CD4-positive, alpha-beta T cell treated with Interleukin-6 for 4 hours (primary cell): ENCODE measurements at regions not wholly inside any gene's neighbourhood (a gene's known extent, or its start where the extent isn't known, plus 50 kb on each side); places are given as distances from the start of the nearest gene placed in this dataset.
"Not testable (repeated sequence)": the region's sequence is repeated elsewhere in the genome, so short reads cannot be mapped to it uniquely, and the experiment has no call there.

Experiments used
- DNase-seq: peaks from one replicate; pipeline ENCODE4 v3.0.0-alpha.2; 2020; ENCODE audit warnings: mixed read lengths

DNA sequence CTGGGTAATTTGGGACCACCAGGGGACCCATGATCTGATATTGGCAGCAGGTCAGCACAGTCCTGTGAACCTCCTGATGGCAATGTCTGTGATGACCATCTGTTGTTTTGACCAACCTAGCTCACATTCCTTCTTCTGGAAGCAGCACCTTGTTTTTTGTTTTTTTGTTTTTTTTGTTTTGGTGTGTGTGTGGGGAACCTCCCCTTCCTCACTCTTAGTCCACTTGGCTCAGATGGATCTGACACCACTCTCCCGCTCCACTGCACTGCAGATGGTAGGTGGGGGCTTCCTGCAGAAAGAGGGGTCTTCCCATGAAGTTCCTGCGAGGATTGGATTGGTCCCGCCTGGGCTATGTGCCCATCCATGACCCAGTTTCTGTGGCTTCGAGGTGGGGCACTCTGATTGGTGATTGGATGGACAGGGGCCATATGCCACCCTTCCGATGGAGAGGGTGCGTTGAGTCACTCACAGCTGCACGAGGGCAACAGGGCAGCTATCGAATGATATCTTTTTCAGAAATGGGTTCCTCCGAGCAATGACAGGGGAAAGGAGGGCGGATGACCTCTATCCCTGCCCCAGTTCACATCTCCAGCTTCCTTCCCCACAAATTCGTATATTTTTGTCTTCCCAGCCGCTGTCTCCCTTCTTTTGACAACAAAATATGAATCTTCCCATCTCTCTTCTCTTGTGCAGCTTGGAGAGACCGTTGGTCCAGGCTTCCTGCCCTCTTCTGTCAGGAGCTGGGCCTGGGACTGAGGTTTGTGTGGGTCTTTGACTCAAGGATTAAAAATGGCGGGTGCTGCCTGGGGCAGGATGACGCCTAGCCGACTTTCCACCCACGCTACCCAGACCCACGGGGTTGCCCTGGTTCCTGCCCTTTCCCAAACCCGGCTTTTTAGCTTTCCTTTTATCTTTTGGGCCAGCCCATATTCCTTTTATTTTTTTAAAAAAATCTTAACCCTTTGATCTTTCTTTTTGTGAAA, 132.1 kb upstream of the KCNG1 start:
- DNase-seq, result no peak

DNA sequence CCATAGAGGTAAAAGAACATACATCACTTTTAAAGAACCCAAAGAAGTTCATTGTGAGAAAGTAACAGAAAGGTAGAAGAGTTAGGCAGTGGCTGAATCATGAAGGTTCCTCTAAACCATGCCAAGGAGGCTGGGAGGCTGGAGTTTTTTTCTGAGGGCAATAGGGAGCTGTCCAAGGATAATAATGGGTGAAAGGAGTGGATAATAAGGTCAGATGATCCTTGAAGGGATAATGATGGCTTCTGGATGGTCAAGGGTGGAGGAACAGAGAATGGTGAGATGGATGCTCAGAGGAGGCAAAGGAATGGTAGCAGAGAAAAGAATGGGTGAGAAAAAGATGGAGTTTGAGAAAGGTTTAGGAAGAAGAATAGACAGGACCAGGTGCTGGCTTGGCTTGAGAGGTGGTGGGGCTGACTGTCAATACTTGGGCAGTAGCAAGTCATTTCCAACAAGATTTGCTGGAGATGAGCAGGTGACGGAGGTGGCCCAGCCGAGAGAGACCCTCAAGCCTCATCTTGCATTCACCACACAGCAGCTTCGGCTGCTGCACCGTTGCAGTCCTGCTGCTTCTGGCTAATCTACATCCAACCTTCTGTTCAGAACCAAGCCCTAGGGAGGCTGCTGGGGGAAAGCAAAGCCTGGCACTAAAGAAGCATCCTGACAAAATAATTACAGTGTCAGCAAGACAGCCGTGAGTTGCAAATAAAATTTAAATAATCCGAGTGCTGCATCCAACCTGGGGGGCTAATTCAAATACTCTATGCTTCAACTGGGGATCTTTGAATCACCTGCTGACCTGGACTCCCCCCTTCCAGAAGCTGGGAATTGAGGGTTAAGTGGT, 131.2 kb upstream of the KCNG1 start:
- DNase-seq, result no peak

- no peak for DNase-seq
Measured at GRCh38 chr20:51148941-51149340, 126.0 kb upstream of the KCNG1 start.

- no peak for DNase-seq
Measured at GRCh38 chr20:51144476-51144875, 121.6 kb upstream of the KCNG1 start.

GRCh38 chr20:51143652-51144051, 120.7 kb upstream of the KCNG1 start:
- no peak for DNase-seq

- no peak for DNase-seq
Measured at GRCh38 chr20:51142448-51142847, 119.5 kb upstream of the KCNG1 start.

- DNase-seq, result no peak
Measured at GRCh38 chr20:51140671-51141070, 117.8 kb upstream of the KCNG1 start.

- no peak for DNase-seq
Measured at GRCh38 chr20:51139891-51140290, 117.0 kb upstream of the KCNG1 start.

GRCh38 chr20:51138576-51138975, 115.7 kb upstream of the KCNG1 start:
- DNase-seq, result no peak

- no peak for DNase-seq
Measured at GRCh38 chr20:51137461-51137860, 114.6 kb upstream of the KCNG1 start.

GRCh38 chr20:51135926-51136715, 113.2 kb upstream of the KCNG1 start:
- DNase-seq, result no peak

- DNase-seq, result no peak
Measured at GRCh38 chr20:51134405-51134804, 111.5 kb upstream of the KCNG1 start.

DNA sequence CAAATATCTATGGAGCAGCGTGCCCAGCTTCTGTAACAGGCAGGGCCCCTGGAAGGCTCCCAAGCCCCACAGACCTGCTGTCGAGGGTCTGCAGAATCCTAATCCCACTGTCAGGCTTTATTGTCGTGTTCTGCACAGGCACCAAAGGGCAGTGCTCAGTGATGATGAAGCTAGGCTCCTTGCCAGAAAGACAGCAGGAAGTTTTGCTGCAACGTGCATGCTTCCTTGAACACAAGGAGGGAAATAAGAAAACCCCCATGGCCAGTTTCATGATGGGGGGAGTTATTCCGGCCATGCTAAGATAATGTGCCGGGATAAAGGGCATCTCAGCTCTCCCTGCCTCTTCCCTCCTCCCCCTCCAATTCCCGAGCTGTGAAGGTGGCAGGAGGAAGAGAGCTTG, 109.4 kb upstream of the KCNG1 start:
- no peak for DNase-seq

- no peak for DNase-seq
Measured at GRCh38 chr20:51131811-51132210, 108.9 kb upstream of the KCNG1 start.

- peak; percentile 2 for DNase-seq
Measured at GRCh38 chr20:51129147-51129776, 106.4 kb upstream of the KCNG1 start.

GRCh38 chr20:51128198-51128597, 105.3 kb upstream of the KCNG1 start:
- no peak for DNase-seq

DNA sequence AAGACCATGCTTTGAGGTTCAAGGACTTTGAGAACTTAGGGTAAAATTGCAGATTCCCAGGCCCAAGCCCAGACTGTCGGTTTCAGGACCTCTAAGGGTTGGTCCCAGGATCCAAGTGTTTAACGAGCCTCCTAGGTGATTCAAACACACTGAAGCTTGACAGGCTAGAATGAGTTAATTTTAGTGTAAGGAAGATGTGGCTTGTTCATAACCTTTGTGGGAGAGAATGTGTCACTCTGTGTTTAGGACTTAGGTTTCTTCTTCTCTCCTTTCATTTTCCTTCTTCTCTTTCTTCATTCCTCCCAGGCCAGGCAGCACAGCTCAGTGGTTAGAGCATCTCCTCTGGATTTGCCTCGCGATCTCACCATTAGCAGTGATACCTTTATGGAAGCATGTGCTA, 104.8 kb upstream of the KCNG1 start:
- DNase-seq, result no peak

DNA sequence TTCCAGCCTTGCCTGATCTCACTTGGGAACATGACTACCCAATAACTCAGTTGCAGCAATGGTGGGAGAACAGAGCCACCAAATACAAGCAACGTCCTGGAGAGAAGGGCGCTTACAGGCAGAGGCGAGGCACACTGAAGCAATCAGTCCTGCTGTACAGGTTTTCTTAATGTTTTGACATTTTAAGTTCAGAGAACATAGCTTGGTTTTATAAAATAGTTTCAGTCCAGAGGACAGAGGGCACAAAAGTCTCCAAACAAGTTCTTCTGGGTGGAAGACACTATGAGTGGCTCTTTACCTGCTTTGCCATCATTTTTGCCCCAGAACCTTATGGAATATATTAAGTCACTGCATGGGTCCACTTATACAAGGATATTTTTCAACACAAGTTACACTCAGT, 103.4 kb upstream of the KCNG1 start:
- no peak for DNase-seq

GRCh38 chr20:51125780-51126179, 102.9 kb upstream of the KCNG1 start:
- DNase-seq, result no peak

DNA sequence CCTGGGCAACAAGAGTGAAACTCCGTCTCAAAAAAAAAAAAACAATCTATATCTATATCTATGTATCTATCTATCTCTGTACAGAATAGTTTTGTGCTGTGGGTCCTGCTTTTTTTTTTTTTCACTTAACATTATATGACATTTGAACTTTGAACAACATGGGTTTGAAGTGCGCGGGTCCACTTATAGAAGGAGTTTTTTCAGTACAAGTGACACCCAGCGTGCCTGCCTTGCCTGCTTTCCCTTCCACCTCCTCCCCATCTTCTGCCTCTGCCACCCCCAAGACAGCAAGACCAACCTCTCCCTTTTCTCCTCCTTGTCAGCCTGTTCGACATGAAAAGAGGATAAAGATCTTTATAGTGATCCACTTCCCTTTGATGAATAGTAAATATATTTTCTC, 102.2 kb upstream of the KCNG1 start:
- no peak for DNase-seq

DNA sequence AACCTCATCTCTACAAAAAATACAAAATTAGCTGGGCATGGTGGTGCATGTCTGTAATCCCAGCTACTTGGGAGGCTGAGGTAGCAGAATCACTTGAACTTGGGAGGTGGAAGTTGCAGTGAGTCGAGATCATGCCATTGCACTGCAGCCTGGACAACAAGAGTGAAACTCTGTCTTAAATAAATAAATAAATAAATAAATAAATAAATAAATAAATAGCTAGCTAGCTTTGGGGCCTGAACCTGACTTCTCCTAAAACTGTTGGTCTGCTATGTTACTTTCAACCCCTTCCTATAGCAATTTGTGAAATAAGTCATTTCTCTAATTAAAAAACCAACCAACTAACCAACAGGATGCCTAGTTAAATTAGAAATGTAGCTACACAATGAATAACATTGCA, 101.0 kb upstream of the KCNG1 start:
- not testable (repeated sequence) for DNase-seq

- no peak for DNase-seq
Measured at GRCh38 chr20:51122931-51123658, 100.2 kb upstream of the KCNG1 start.
